Fibroblast of villous mesenchyme (primary cell): ENCODE measurements at regions not wholly inside any gene's neighbourhood (a gene's known extent, or its start where the extent isn't known, plus 50 kb on each side); places are given as distances from the start of the nearest gene placed in this dataset.

Experiments used
- DNase-seq: peaks from one replicate; pipeline ENCODE4 v3.0.0-alpha.2; 2010; ENCODE audit warnings: low read depth
- H3K4me3 ChIP-seq: 2 replicates; pipeline ENCODE4 v1.5.1; 2011; ENCODE audit warnings: low read depth, mild to moderate bottlenecking, low read length
- CTCF ChIP-seq: IDR thresholded peaks from 2 replicates; pipeline ENCODE4 v1.5.1; 2012; ENCODE audit warnings: low read depth, mild to moderate bottlenecking, low read length; ENCODE audit not compliant: insufficient read depth

GRCh38 chr3:156017352-156018030 is 102.9 kb upstream of the KCNAB1 start:
- TF ChIP-seq CTCF: no peak
- no peak for DNase-seq
- H3K4me3 ChIP-seq: no peak overlapping the region

- peak overlapping the region; percentile 33 for H3K4me3 ChIP-seq
- no peak for TF ChIP-seq CTCF
- DNase-seq: peak; percentile 6
Observed at GRCh38 chr3:156024904-156025533, 95.4 kb upstream of the KCNAB1 start.

GRCh38 chr3:156029208-156029607 is 91.2 kb upstream of the KCNAB1 start:
- no peak overlapping the region for H3K4me3 ChIP-seq
- DNase-seq: no peak
- no peak for TF ChIP-seq CTCF

- no peak overlapping the region for H3K4me3 ChIP-seq
- DNase-seq: no peak
- no peak for TF ChIP-seq CTCF
Observed at GRCh38 chr3:156030723-156031122, 89.7 kb upstream of the KCNAB1 start.

DNA sequence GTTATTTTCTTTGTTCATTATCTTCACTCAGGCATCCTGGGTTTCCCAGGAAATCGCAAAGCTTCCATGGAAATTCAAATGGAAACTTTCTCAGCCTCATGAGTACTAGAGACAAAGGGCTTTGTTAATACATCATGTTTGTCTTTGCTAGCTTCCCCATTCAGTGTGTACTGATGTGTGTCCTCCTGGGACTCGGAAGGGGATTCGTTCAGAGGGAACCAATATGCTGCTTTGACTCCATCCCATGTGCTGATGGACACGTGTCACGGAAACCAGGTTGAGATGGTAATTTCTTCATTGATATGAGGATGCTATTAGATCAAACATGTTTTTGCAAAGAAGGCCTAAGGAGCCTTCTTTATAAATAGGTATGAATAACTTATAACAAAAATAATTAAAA is 87.0 kb upstream of the KCNAB1 start:
- DNase-seq: no peak
- H3K4me3 ChIP-seq: no peak overlapping the region
- TF ChIP-seq CTCF: no peak

- H3K4me3 ChIP-seq: no peak overlapping the region
- no peak for DNase-seq
- no peak for TF ChIP-seq CTCF
Observed at GRCh38 chr3:156035158-156035557, 85.2 kb upstream of the KCNAB1 start.
